HFFc6 (cell line): ENCODE measurements at regions not wholly inside any gene's neighbourhood (a gene's known extent, or its start where the extent isn't known, plus 50 kb on each side); places are given as distances from the start of the nearest gene placed in this dataset.

Experiments used
- DNase-seq: peaks from one replicate; pipeline ENCODE4 v3.0.0-alpha.2; 2018
- H3K27ac Mint-ChIP-seq: 2 replicates; pipeline ENCODE4 v1.8.0; 2020; ENCODE audit warnings: mild to moderate bottlenecking, mixed read lengths
- H3K27me3 Mint-ChIP-seq: 2 replicates; pipeline ENCODE4 v1.8.0; 2021; ENCODE audit warnings: mild to moderate bottlenecking, moderate library complexity, mixed read lengths; ENCODE audit not compliant: insufficient read depth
- H3K36me3 Mint-ChIP-seq: 2 replicates; pipeline ENCODE4 v1.8.0; 2021; ENCODE audit warnings: low read depth, mixed read lengths
- H3K4me1 Mint-ChIP-seq: 2 replicates; pipeline ENCODE4 v1.8.0; 2020; ENCODE audit warnings: low read depth, mixed read lengths
- H3K4me3 Mint-ChIP-seq: 2 replicates; pipeline ENCODE4 v1.8.0; 2020; ENCODE audit warnings: mild to moderate bottlenecking, moderate library complexity, mixed read lengths
- H3K9me3 Mint-ChIP-seq: 2 replicates; pipeline ENCODE4 v1.8.0; 2020; ENCODE audit warnings: mild to moderate bottlenecking, mixed read lengths
- CTCF ChIP-seq: fragments of 200-600 bp; sonication (generic); IDR thresholded peaks from 2 replicates; pipeline ENCODE4 v1.5.0; 2021; ENCODE audit warnings: antibody characterized with exemption, mild to moderate bottlenecking

DNA sequence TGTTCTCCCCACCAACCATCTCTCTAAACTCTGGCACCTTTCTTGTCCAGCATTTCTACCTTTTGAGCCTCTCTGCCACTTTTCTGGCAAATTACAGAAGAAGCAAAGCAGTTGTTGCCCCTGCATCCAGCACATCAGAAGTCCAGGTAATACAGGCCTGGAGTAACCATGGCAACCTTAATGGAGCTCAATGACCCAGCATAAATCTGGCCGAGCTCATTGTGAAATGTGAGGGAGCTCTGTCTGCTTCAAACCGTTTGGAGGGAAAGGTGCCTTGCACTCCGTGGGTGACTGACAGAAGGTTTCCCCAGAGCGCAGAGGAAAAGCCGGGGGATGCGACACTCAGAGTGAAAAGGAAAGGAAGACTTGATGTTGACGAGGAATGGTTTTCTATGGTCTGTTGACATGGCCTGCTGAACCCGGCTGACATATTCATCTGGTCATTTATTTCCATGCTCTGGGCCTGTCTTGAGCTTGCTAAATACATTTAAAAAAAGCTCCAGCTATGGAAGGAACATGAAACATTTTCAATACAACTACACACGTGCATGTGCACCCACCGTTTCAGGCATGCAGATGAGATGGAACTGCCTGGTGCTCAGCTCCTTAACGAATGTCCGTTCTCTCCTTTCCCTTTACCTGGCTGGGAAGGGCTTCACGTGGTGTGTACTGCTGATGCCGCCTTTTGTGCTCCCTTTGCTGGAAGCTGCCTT is 74.9 kb downstream of the ADRA2A start:
- Mint-ChIP-seq H3K4me1 (no peaks in the 10 kb centered on the region), H3K9me3 (peaks cover 10% of the 10 kb centered on the region), H3K27ac (no peak overlapping the region), H3K4me3 (no peak overlapping the region), H3K36me3 (no peaks in the 10 kb centered on the region), H3K27me3 (peaks cover 3% of the 10 kb centered on the region)
- TF ChIP-seq CTCF: no peak
- DNase-seq: no peak

GRCh38 chr10:111156754-111157153 is 79.9 kb downstream of the ADRA2A start:
- DNase-seq: no peak

GRCh38 chr10:111158595-111158994 is 81.8 kb downstream of the ADRA2A start:
- H3K36me3 Mint-ChIP-seq: no peaks in the 10 kb centered on the region
- TF ChIP-seq CTCF: no peak
- H3K9me3 Mint-ChIP-seq: no peaks in the 10 kb centered on the region; the same call in none of the 2 replicates
- no peak overlapping the region for H3K4me3 Mint-ChIP-seq
- H3K4me1 Mint-ChIP-seq: no peaks in the 10 kb centered on the region
- no peak overlapping the region for H3K27ac Mint-ChIP-seq
- H3K27me3 Mint-ChIP-seq: peaks cover 3% of the 10 kb centered on the region; the same call in 1 of the 2 replicates
- DNase-seq: no peak

More at GRCh38 chr10:111156754-111157153, 79.9 kb downstream of the ADRA2A start:
- Mint-ChIP-seq H3K36me3 (no peaks in the 10 kb centered on the region), H3K27ac (no peak overlapping the region), H3K9me3 (no peaks in the 10 kb centered on the region; the same call in none of the 2 replicates), H3K4me1 (no peaks in the 10 kb centered on the region), H3K4me3 (no peak overlapping the region), H3K27me3 (peaks cover 3% of the 10 kb centered on the region; the same call in 1 of the 2 replicates)
- no peak for TF ChIP-seq CTCF

- no peak for TF ChIP-seq CTCF
- Mint-ChIP-seq H3K27me3 (peaks cover 3% of the 10 kb centered on the region; the same call in 1 of the 2 replicates), H3K4me3 (no peak overlapping the region), H3K9me3 (peaks cover 5% of the 10 kb centered on the region), H3K36me3 (no peaks in the 10 kb centered on the region), H3K27ac (no peak overlapping the region), H3K4me1 (no peaks in the 10 kb centered on the region)
- no peak for DNase-seq
Observed at GRCh38 chr10:111161109-111161874, 84.5 kb downstream of the ADRA2A start.

DNA sequence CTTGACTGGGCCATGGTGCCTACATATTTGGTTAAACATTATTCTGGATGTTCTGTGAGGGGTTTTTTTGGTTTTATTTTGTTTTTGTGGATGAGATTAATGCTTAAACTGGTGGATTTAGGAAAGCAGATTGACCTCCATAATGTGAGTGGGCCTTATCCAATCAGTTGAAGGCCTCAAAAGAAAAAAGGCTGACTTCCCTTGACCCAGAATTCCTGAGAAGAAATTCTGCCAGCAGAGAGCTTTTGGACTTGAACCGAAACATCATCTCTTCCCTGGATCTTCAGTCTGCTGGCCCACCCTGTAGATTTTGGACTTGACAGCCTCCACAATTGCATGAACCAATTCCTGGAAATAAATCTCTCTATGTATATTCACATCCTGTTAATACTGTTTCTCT is 94.4 kb downstream of the ADRA2A start:
- TF ChIP-seq CTCF: no peak
- DNase-seq: no peak
- Mint-ChIP-seq H3K27ac (no peak overlapping the region), H3K36me3 (no peaks in the 10 kb centered on the region), H3K4me1 (no peaks in the 10 kb centered on the region), H3K4me3 (no peak overlapping the region), H3K9me3 (peaks cover 18% of the 10 kb centered on the region), H3K27me3 (no peaks in the 10 kb centered on the region)
